ENCODE measurements at regions not wholly inside any gene's neighbourhood (a gene's known extent, or its start where the extent isn't known, plus 50 kb on each side); places are given as distances from the start of the nearest gene placed in this dataset.
"Not testable (repeated sequence)": the region's sequence is repeated elsewhere in the genome, so short reads cannot be mapped to it uniquely, and the experiment has no call there.

GRCh38 chr4:93912146-93912545, 83.6 kb downstream of the ATOH1 start:
- FAIRE-seq (no peak), DNase-seq (no peak)
- no peaks in the 10 kb centered on the region for H3K27me3 ChIP-seq (ENCODE audit: control insufficient read depth, insufficient read depth, low read length)
- intact Hi-C loops (cut with DNase I) = no loop called here
- H3K36me3 ChIP-seq (ENCODE audit: control insufficient read depth in 2 of 3, insufficient read depth in 3 of 3, low read length in 3 of 3) = no peaks in the 10 kb centered on the region
- H3K4me3 ChIP-seq (ENCODE audit: low read length in 3 of 3) = no peak overlapping the region
- no peaks in the 10 kb centered on the region for H3K4me1 ChIP-seq (ENCODE audit: control insufficient read depth in 2 of 3, insufficient read depth in 2 of 3, low read depth in 1 of 3, low read length in 3 of 3)
- TF ChIP-seq, protein P1, sequence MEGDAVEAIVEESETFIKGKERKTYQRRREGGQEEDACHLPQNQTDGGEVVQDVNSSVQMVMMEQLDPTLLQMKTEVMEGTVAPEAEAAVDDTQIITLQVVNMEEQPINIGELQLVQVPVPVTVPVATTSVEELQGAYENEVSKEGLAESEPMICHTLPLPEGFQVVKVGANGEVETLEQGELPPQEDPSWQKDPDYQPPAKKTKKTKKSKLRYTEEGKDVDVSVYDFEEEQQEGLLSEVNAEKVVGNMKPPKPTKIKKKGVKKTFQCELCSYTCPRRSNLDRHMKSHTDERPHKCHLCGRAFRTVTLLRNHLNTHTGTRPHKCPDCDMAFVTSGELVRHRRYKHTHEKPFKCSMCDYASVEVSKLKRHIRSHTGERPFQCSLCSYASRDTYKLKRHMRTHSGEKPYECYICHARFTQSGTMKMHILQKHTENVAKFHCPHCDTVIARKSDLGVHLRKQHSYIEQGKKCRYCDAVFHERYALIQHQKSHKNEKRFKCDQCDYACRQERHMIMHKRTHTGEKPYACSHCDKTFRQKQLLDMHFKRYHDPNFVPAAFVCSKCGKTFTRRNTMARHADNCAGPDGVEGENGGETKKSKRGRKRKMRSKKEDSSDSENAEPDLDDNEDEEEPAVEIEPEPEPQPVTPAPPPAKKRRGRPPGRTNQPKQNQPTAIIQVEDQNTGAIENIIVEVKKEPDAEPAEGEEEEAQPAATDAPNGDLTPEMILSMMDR (IDR thresholded peaks at IDR 0.05; ENCODE audit: borderline replicate concordance, extremely low read depth, insufficient read depth) = no peak
- H3K9ac ChIP-seq (ENCODE audit: low read length in 3 of 3) = no peak overlapping the region
- H3K27ac ChIP-seq (ENCODE audit: low read depth in 2 of 2, low read length in 2 of 2) = no peak overlapping the region
- no peaks in the 10 kb centered on the region for H3K9me3 ChIP-seq (ENCODE audit: control insufficient read depth in 2 of 3, insufficient read depth in 1 of 3, low read length in 3 of 3)

GRCh38 chr4:93918856-93919255, 90.3 kb downstream of the ATOH1 start:
- H3K9me3 ChIP-seq (ENCODE audit: control insufficient read depth in 2 of 3, insufficient read depth in 1 of 3, low read length in 3 of 3) = no peaks in the 10 kb centered on the region
- no peaks in the 10 kb centered on the region for H3K27me3 ChIP-seq (ENCODE audit: control insufficient read depth, insufficient read depth, low read length)
- FAIRE-seq (no peak), DNase-seq (no peak)
- TF ChIP-seq, protein P1 (IDR thresholded peaks at IDR 0.05; ENCODE audit: borderline replicate concordance, extremely low read depth, insufficient read depth) = no peak
- no peaks in the 10 kb centered on the region for H3K36me3 ChIP-seq (ENCODE audit: control insufficient read depth in 2 of 3, insufficient read depth in 3 of 3, low read length in 3 of 3)
- H3K4me1 ChIP-seq (ENCODE audit: control insufficient read depth in 2 of 3, insufficient read depth in 2 of 3, low read depth in 1 of 3, low read length in 3 of 3) = no peaks in the 10 kb centered on the region
- H3K27ac ChIP-seq (ENCODE audit: low read depth in 2 of 2, low read length in 2 of 2) = no peak overlapping the region
- H3K4me3 ChIP-seq (ENCODE audit: low read length in 3 of 3) = no peak overlapping the region
- intact Hi-C loops (cut with DNase I) = no loop called here
- no peak overlapping the region for H3K9ac ChIP-seq (ENCODE audit: low read length in 3 of 3)

DNA sequence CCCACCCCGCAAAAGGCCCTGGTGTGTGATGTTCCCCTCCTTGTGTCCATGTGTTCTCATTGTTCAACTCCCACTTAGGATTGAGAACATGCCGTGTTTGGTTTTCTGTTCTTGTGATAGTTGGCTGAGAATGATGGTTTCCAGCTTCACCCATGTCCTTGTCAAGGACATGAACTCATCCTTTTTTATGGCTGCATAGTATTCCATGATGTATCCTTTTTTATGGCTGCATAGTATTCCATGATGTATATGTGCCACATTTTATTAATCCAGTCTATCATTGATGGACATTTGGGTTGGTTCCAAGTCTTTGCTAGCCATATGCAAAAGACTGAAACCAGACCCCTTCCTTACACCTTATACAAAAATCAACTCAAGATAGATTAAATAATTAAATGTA, 95.0 kb downstream of the ATOH1 start:
- DNase-seq; H3K4me1 ChIP-seq (ENCODE audit: control insufficient read depth in 2 of 3, insufficient read depth in 2 of 3, low read depth in 1 of 3, low read length in 3 of 3); H3K4me3 ChIP-seq (ENCODE audit: low read length in 3 of 3); H3K36me3 ChIP-seq (ENCODE audit: control insufficient read depth in 2 of 3, insufficient read depth in 3 of 3, low read length in 3 of 3); H3K9ac ChIP-seq (ENCODE audit: low read length in 3 of 3); H3K27ac ChIP-seq (ENCODE audit: low read depth in 2 of 2, low read length in 2 of 2); intact Hi-C loops (cut with DNase I); FAIRE-seq; H3K9me3 ChIP-seq (ENCODE audit: control insufficient read depth in 2 of 3, insufficient read depth in 1 of 3, low read length in 3 of 3); H3K27me3 ChIP-seq (ENCODE audit: control insufficient read depth, insufficient read depth, low read length): not testable (repeated sequence)

DNA sequence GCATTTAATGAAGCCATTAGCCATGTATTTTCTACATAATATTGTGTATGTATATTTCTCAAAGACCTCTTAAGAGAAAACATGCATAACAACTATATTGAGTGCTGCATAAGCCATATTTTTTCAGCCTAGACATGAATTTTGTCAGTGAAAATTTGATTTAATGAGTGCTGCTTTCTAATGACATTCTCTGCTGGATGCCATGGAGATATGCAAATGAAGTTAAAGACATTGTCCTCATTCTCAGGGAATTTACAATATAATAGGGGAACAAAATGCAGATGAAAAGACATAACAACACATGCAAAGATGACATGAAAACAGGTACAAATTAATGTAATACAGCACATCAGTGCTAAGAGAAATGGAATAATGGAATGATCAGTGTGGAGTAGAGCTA, 118.7 kb downstream of the ATOH1 start:
- TF ChIP-seq, protein P1 (IDR thresholded peaks at IDR 0.05; ENCODE audit: borderline replicate concordance, extremely low read depth, insufficient read depth) = no peak
- FAIRE-seq = no peak
- Histone ChIP-seq H3K36me3 (ENCODE audit: control insufficient read depth in 2 of 3, insufficient read depth in 3 of 3, low read length in 3 of 3) (no peaks in the 10 kb centered on the region), H3K9me3 (ENCODE audit: control insufficient read depth in 2 of 3, insufficient read depth in 1 of 3, low read length in 3 of 3) (no peaks in the 10 kb centered on the region), H3K9ac (ENCODE audit: low read length in 3 of 3) (no peak overlapping the region), H3K4me3 (ENCODE audit: low read length in 3 of 3) (no peak overlapping the region), H3K27me3 (ENCODE audit: control insufficient read depth, insufficient read depth, low read length) (no peaks in the 10 kb centered on the region), H3K4me1 (ENCODE audit: control insufficient read depth in 2 of 3, insufficient read depth in 2 of 3, low read depth in 1 of 3, low read length in 3 of 3) (no peaks in the 10 kb centered on the region), H3K27ac (ENCODE audit: low read depth in 2 of 2, low read length in 2 of 2) (no peak overlapping the region)
- intact Hi-C loops (cut with DNase I) = no loop called here
- DNase-seq = no peak

- DNase-seq; intact Hi-C loops (cut with DNase I); H3K36me3 ChIP-seq (ENCODE audit: control insufficient read depth in 2 of 3, insufficient read depth in 3 of 3, low read length in 3 of 3): not testable (repeated sequence)
Observed at GRCh38 chr4:93950239-93950638, 121.7 kb downstream of the ATOH1 start.

More at GRCh38 chr4:93950239-93950638, 121.7 kb downstream of the ATOH1 start:
- not testable (repeated sequence) for H3K27me3 ChIP-seq (ENCODE audit: control insufficient read depth, insufficient read depth, low read length); H3K27ac ChIP-seq (ENCODE audit: low read depth in 2 of 2, low read length in 2 of 2); H3K9ac ChIP-seq (ENCODE audit: low read length in 3 of 3); H3K4me3 ChIP-seq (ENCODE audit: low read length in 3 of 3); FAIRE-seq; H3K4me1 ChIP-seq (ENCODE audit: control insufficient read depth in 2 of 3, insufficient read depth in 2 of 3, low read depth in 1 of 3, low read length in 3 of 3); H3K9me3 ChIP-seq (ENCODE audit: control insufficient read depth in 2 of 3, insufficient read depth in 1 of 3, low read length in 3 of 3)
